WERI-Rb-1 (cell line): ENCODE measurements at regions not wholly inside any gene's neighbourhood (a gene's known extent, or its start where the extent isn't known, plus 50 kb on each side); places are given as distances from the start of the nearest gene placed in this dataset.
"Not testable (repeated sequence)": the region's sequence is repeated elsewhere in the genome, so short reads cannot be mapped to it uniquely, and the experiment has no call there.

Experiments
- DNase-seq: peaks from one replicate; pipeline ENCODE4 v3.0.0-alpha.2; 2020
- H3K27ac ChIP-seq: fragments of 250-450 bp; sonication (Bioruptor Pico); 2 replicates; pipeline ENCODE4 v1.5.1; 2020; ENCODE audit warnings: mild to moderate bottlenecking, moderate library complexity
- H3K27me3 ChIP-seq: fragments of 250-450 bp; sonication (Bioruptor Pico); 2 replicates; pipeline ENCODE4 v1.5.1; 2021; ENCODE audit warnings: mild to moderate bottlenecking, low read depth, moderate library complexity; ENCODE audit not compliant: insufficient read depth, severe bottlenecking
- H3K36me3 ChIP-seq: fragments of 250-450 bp; sonication (Bioruptor Pico); 2 replicates; pipeline ENCODE4 v1.5.1; 2020; ENCODE audit warnings: mild to moderate bottlenecking, moderate library complexity
- H3K4me3 ChIP-seq: 2 replicates; pipeline ENCODE4 v1.5.1; 2011; ENCODE audit warnings: low read depth, mild to moderate bottlenecking, control low read depth, low read length
- H3K9me3 ChIP-seq: fragments of 250-450 bp; sonication (Bioruptor Pico); 2 replicates; pipeline ENCODE4 v1.5.1; 2021; ENCODE audit warnings: mild to moderate bottlenecking, moderate library complexity; ENCODE audit not compliant: severe bottlenecking
- TF ChIP-seq, protein P1 (sequence below): IDR thresholded peaks from 2 replicates; pipeline ENCODE4 v1.5.1; 2011; ENCODE audit warnings: low read depth, mild to moderate bottlenecking, control low read depth, inconsistent platforms, low read length

DNA sequence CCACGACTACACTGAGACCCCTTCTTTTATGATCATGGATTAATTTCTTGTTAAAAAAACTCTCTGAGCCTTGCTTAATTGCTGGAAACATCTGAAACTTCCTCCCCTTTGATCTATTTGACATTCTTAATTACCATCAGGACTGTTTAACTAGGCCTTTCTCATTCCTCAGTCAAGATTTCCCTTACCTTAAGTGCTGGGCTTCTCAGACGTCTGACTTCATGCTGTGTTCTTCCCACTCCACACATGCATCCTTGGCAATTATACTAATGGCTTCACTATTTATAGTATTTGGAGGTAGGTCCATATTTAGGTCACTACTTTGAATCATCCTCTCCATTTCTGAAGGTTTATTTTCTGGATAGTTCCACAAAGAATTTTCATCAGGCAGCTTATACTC lies 341.3 kb upstream of the TMPRSS15 start:
- H3K36me3 ChIP-seq = no peaks in the 10 kb centered on the region
- TF ChIP-seq, protein P1, sequence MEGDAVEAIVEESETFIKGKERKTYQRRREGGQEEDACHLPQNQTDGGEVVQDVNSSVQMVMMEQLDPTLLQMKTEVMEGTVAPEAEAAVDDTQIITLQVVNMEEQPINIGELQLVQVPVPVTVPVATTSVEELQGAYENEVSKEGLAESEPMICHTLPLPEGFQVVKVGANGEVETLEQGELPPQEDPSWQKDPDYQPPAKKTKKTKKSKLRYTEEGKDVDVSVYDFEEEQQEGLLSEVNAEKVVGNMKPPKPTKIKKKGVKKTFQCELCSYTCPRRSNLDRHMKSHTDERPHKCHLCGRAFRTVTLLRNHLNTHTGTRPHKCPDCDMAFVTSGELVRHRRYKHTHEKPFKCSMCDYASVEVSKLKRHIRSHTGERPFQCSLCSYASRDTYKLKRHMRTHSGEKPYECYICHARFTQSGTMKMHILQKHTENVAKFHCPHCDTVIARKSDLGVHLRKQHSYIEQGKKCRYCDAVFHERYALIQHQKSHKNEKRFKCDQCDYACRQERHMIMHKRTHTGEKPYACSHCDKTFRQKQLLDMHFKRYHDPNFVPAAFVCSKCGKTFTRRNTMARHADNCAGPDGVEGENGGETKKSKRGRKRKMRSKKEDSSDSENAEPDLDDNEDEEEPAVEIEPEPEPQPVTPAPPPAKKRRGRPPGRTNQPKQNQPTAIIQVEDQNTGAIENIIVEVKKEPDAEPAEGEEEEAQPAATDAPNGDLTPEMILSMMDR = no peak
- no peaks in the 10 kb centered on the region for H3K9me3 ChIP-seq
- no peak for DNase-seq
- no peak overlapping the region for H3K4me3 ChIP-seq
- peaks cover 14% of the 10 kb centered on the region for H3K27me3 ChIP-seq
- no peak overlapping the region for H3K27ac ChIP-seq

DNA sequence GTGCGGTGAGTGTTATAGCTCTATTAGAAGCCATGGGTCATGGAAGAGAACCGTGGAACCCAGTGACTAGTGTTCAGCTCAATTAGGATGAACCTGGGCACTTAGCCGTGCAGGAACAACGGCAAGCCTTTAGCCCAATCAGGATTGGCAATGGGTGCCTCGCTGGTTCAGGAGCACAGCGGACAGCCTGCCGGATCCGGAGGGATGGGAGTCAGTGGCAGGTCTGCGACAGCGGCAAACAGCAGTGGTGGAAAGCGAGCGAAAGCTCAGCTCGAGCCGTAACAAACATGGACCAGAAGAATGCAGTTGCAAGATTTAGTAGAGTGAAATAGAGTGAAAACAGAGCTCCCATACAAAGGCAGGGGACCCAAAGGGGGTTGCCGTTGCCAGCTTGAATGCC lies 349.3 kb upstream of the TMPRSS15 start:
- H3K4me3 ChIP-seq, H3K27me3 ChIP-seq, H3K9me3 ChIP-seq, H3K36me3 ChIP-seq, DNase-seq, H3K27ac ChIP-seq: not testable (repeated sequence)

DNA sequence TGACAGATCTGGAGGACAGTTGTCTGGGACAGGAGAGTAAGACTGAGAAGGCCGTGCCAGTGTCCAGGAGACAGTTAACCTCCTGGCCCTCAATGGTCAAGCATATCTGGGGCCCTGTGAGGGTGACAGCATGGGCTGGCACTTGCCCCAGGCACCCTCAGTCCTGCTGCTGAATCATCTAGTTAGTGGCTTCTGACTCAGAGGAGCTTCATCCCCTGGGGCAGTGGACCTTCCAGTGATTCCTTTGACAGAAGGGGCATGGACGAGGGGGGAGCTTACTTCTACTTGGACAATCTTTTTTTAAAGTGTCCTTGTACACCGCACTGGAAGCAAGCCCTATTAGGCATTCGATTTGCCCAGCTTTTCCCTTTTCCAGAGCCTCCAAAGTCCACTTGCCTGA lies 352.7 kb upstream of the TMPRSS15 start:
- not testable (repeated sequence) for H3K4me3 ChIP-seq, H3K27me3 ChIP-seq, H3K27ac ChIP-seq, H3K9me3 ChIP-seq, H3K36me3 ChIP-seq, DNase-seq

DNA sequence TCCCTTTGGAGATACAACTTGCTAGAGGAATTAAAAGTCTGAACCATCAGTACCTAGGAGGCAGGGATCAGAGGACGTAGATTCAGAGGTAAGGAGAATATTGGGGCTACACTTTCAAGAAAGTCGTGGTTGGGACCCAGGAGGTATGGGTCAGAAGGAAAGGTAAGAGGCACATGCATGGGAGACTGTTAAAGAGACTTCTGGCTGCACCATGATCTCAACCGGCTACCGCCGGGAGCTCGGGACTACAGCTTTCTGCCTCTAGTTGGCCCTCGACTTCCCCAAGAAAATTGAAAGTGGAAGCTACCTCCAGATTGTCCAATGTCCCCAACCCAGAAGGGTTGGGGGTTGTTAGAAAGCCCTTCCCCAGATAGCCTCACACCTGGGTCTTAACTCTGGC lies 355.7 kb upstream of the TMPRSS15 start:
- TF ChIP-seq, protein P1 = no peak
- H3K27me3 ChIP-seq = peaks cover 2% of the 10 kb centered on the region
- no peaks in the 10 kb centered on the region for H3K9me3 ChIP-seq
- H3K4me3 ChIP-seq = no peak overlapping the region
- H3K36me3 ChIP-seq = no peaks in the 10 kb centered on the region
- DNase-seq = no peak
- no peak overlapping the region for H3K27ac ChIP-seq

DNA sequence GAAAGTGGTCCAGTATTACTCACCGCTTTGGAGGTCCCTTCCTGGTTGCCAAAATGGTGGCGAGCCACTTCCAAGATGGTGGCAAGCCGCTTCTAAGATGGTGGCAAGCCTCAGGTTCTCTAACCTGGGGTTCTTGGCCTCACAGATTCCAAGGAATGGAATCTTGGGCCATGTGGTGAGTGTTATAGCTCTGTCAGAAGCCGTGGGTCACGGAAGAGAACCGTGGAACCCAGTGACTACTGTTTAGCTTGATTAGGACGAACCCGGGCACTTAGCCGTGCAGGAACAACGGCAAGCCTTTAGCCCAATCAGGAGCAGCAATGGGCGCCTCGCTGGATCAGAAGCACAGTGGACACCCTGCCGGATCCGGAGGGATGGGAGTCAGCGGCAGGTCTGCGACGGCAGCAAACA lies 356.2 kb upstream of the TMPRSS15 start:
- TF ChIP-seq, protein P1 = no peak
- Histone ChIP-seq H3K9me3 (no peaks in the 10 kb centered on the region), H3K36me3 (no peaks in the 10 kb centered on the region), H3K4me3 (no peak overlapping the region), H3K27ac (no peak overlapping the region), H3K27me3 (peaks cover 2% of the 10 kb centered on the region)
- DNase-seq = no peak

DNA sequence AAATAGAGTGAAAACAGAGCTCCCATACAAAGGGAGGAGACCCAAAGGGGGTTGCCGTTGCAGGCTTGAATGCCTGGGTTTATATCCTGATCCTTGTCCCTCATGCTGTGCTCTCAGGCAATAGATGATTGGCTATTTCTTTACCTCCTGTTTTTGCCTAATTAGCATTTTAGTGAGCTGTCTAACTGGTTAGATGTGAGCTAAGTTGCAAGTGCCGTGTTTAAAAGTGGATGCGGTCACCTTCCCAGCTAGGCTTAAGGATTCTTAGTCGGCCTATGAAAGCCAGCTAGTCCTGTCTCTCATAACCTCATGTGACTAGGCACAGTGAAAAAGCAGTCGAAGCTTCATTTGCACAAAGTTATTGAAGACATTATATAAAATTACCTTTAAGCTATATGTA lies 356.7 kb upstream of the TMPRSS15 start:
- DNase-seq = no peak
- no peak overlapping the region for H3K4me3 ChIP-seq
- H3K36me3 ChIP-seq = no peaks in the 10 kb centered on the region

DNA sequence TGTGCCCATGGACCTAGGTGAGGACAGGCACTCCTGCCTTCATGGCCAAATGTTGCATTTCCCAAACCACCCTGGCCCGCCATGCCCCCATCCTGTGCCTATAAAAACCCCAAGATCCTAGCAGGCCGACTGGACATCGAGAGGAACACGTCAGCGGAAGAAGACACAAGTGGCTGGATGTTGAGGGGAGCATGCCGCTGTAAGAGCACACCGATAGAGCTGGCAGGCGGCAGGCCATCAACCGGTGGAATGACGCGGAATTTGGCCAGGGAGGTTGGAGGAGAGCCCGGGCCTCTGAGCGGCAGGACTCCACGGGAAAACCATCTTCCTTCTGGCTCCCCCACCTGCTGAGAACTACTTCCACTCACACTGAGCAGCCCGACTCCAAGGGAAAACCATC lies 361.1 kb upstream of the TMPRSS15 start:
- H3K4me3 ChIP-seq = no peak overlapping the region
- H3K27ac ChIP-seq = no peak overlapping the region
- no peaks in the 10 kb centered on the region for H3K36me3 ChIP-seq
- no peak for DNase-seq
- no peaks in the 10 kb centered on the region for H3K9me3 ChIP-seq
- TF ChIP-seq, protein P1 = no peak
- H3K27me3 ChIP-seq = peaks cover 8% of the 10 kb centered on the region

More for the DNA sequence above, 356.7 kb upstream of the TMPRSS15 start:
- TF ChIP-seq, protein P1 = no peak
- H3K27me3 ChIP-seq = peaks cover 3% of the 10 kb centered on the region
- no peaks in the 10 kb centered on the region for H3K9me3 ChIP-seq
- no peak overlapping the region for H3K27ac ChIP-seq
